ENCODE measurements at regions not wholly inside any gene's neighbourhood (a gene's known extent, or its start where the extent isn't known, plus 50 kb on each side); places are given as distances from the start of the nearest gene placed in this dataset.
"Not testable (repeated sequence)": the region's sequence is repeated elsewhere in the genome, so short reads cannot be mapped to it uniquely, and the experiment has no call there.

- no peak for DNase-seq (ENCODE audit: low read depth in 4 of 4, low spot score in 3 of 4)
Observed at GRCh38 chr3:20842594-20843436, 656.8 kb upstream of the SGO1 start.

- DNase-seq (ENCODE audit: low read depth in 4 of 4, low spot score in 3 of 4): no peak
Observed at GRCh38 chr3:20842002-20842401, 656.0 kb upstream of the SGO1 start.

- no peak for DNase-seq (ENCODE audit: low read depth in 4 of 4, low spot score in 3 of 4)
Observed at GRCh38 chr3:20837676-20838302, 651.8 kb upstream of the SGO1 start.

GRCh38 chr3:20836801-20837200 lies 650.8 kb upstream of the SGO1 start:
- no peak for DNase-seq (ENCODE audit: low read depth in 4 of 4, low spot score in 3 of 4)

GRCh38 chr3:20832963-20833362 lies 647.0 kb upstream of the SGO1 start:
- DNase-seq (ENCODE audit: low read depth in 4 of 4, low spot score in 3 of 4): no peak

GRCh38 chr3:20822251-20822650 lies 636.2 kb upstream of the SGO1 start:
- DNase-seq (ENCODE audit: low read depth in 4 of 4, low spot score in 3 of 4): no peak

- not testable (repeated sequence) for DNase-seq (ENCODE audit: low read depth in 4 of 4, low spot score in 3 of 4)
Observed at GRCh38 chr3:20820872-20821271, 634.9 kb upstream of the SGO1 start.

GRCh38 chr3:20811631-20812030 lies 625.6 kb upstream of the SGO1 start:
- DNase-seq (ENCODE audit: low read depth in 4 of 4, low spot score in 3 of 4): no peak

- no peak for DNase-seq (ENCODE audit: low read depth in 4 of 4, low spot score in 3 of 4)
Observed at GRCh38 chr3:20811006-20811405, 625.0 kb upstream of the SGO1 start.

- DNase-seq (ENCODE audit: low read depth in 4 of 4, low spot score in 3 of 4): no peak
Observed at GRCh38 chr3:20810555-20810954, 624.5 kb upstream of the SGO1 start.

GRCh38 chr3:20809356-20809755 lies 623.4 kb upstream of the SGO1 start:
- no peak for DNase-seq (ENCODE audit: low read depth in 4 of 4, low spot score in 3 of 4)

GRCh38 chr3:20808864-20809263 lies 622.9 kb upstream of the SGO1 start:
- DNase-seq (ENCODE audit: low read depth in 4 of 4, low spot score in 3 of 4): no peak

- no peak for DNase-seq (ENCODE audit: low read depth in 4 of 4, low spot score in 3 of 4)
Observed at GRCh38 chr3:20798666-20799065, 612.7 kb upstream of the SGO1 start.

GRCh38 chr3:20787005-20787404 lies 601.0 kb upstream of the SGO1 start:
- DNase-seq (ENCODE audit: low read depth in 4 of 4, low spot score in 3 of 4): no peak

- DNase-seq (ENCODE audit: low read depth in 4 of 4, low spot score in 3 of 4): no peak
Observed at GRCh38 chr3:20776692-20777091, 590.7 kb upstream of the SGO1 start.

GRCh38 chr3:20776286-20776685 lies 590.3 kb upstream of the SGO1 start:
- no peak for DNase-seq (ENCODE audit: low read depth in 4 of 4, low spot score in 3 of 4)

GRCh38 chr3:20773320-20773984 lies 587.4 kb upstream of the SGO1 start:
- DNase-seq (ENCODE audit: low read depth in 4 of 4, low spot score in 3 of 4): no peak

GRCh38 chr3:20772869-20773268 lies 586.9 kb upstream of the SGO1 start:
- DNase-seq (ENCODE audit: low read depth in 4 of 4, low spot score in 3 of 4): no peak

GRCh38 chr3:20769430-20769829 lies 583.4 kb upstream of the SGO1 start:
- DNase-seq (ENCODE audit: low read depth in 4 of 4, low spot score in 3 of 4): no peak

GRCh38 chr3:20760981-20761380 lies 575.0 kb upstream of the SGO1 start:
- DNase-seq (ENCODE audit: low read depth in 4 of 4, low spot score in 3 of 4): no peak

GRCh38 chr3:20752416-20752815 lies 566.4 kb upstream of the SGO1 start:
- no peak for DNase-seq (ENCODE audit: low read depth in 4 of 4, low spot score in 3 of 4)

- no peak for DNase-seq (ENCODE audit: low read depth in 4 of 4, low spot score in 3 of 4)
Observed at GRCh38 chr3:20751296-20751695, 565.3 kb upstream of the SGO1 start.
